ENCODE measurements at regions not wholly inside any gene's neighbourhood (a gene's known extent, or its start where the extent isn't known, plus 50 kb on each side); places are given as distances from the start of the nearest gene placed in this dataset.

- Mint-ChIP-seq H3K9me3 (ENCODE audit: unreplicated experiment) (no peaks in the 10 kb centered on the region), H3K36me3 (ENCODE audit: insufficient read depth, unreplicated experiment) (no peaks in the 10 kb centered on the region), H3K27ac (ENCODE audit: unreplicated experiment) (no peak overlapping the region), H3K27me3 (ENCODE audit: insufficient read depth, unreplicated experiment) (no peaks in the 10 kb centered on the region), H3K4me3 (ENCODE audit: unreplicated experiment) (no peak overlapping the region), H3K4me1 (ENCODE audit: low read depth, unreplicated experiment) (no peaks in the 10 kb centered on the region)
- CTCF ChIA-PET, result no interaction called here
- H3K4me1 ChIP-seq, result no peaks in the 10 kb centered on the region; the same call in 1 of the 2 replicates
- no peak for DNase-seq
- no peaks in the 10 kb centered on the region for H3K27me3 ChIP-seq (replicated peaks; ENCODE audit: control insufficient read depth, insufficient read depth, low read length)
- no peaks in the 10 kb centered on the region for H3K9me3 ChIP-seq
- no peaks in the 10 kb centered on the region for H3K36me3 ChIP-seq (ENCODE audit: control insufficient read depth, insufficient read depth, low read length)
- TF ChIP-seq CTCF (IDR thresholded peaks at IDR 0.05; ENCODE audit: insufficient read depth in 1 of 2, low read depth in 1 of 2, low read length in 1 of 2, severe bottlenecking in 1 of 2, unreplicated experiment in 1 of 2), result no peak
- intact Hi-C loops (cut with micrococcal nuclease; ENCODE audit: unreplicated experiment), result no loop called here
- POLR2A ChIA-PET, result no interaction called here
- no peak overlapping the region for H3K4me3 ChIP-seq (ENCODE audit: low read depth, low read length)
- no TSS peak for BruUV-seq (replicated peaks)
Observed at GRCh38 chr16:25416002-25416401, 158.4 kb upstream of the ZKSCAN2 start.

GRCh38 chr16:25413975-25414374 is 156.3 kb upstream of the ZKSCAN2 start:
- intact Hi-C loops (cut with micrococcal nuclease; ENCODE audit: unreplicated experiment), result no loop called here
- H3K36me3 Mint-ChIP-seq (ENCODE audit: insufficient read depth, unreplicated experiment), result no peaks in the 10 kb centered on the region
- no peaks in the 10 kb centered on the region for H3K36me3 ChIP-seq (ENCODE audit: control insufficient read depth, insufficient read depth, low read length)
- no peak overlapping the region for H3K4me3 ChIP-seq (ENCODE audit: low read depth, low read length)
- ChIA-PET CTCF (no interaction called here), POLR2A (no interaction called here)
- H3K4me3 Mint-ChIP-seq (ENCODE audit: unreplicated experiment), result no peak overlapping the region
- BruUV-seq (replicated peaks), result no TSS peak
- H3K4me1 Mint-ChIP-seq (ENCODE audit: low read depth, unreplicated experiment), result no peaks in the 10 kb centered on the region
- TF ChIP-seq CTCF (IDR thresholded peaks at IDR 0.05; ENCODE audit: insufficient read depth in 1 of 2, low read depth in 1 of 2, low read length in 1 of 2, severe bottlenecking in 1 of 2, unreplicated experiment in 1 of 2), result no peak
- no peaks in the 10 kb centered on the region for H3K9me3 ChIP-seq
- H3K27ac Mint-ChIP-seq (ENCODE audit: unreplicated experiment), result no peak overlapping the region
- H3K27me3 ChIP-seq (replicated peaks; ENCODE audit: control insufficient read depth, insufficient read depth, low read length), result no peaks in the 10 kb centered on the region
- no peaks in the 10 kb centered on the region for H3K27me3 Mint-ChIP-seq (ENCODE audit: insufficient read depth, unreplicated experiment)
- no peaks in the 10 kb centered on the region for H3K9me3 Mint-ChIP-seq (ENCODE audit: unreplicated experiment)
- no peaks in the 10 kb centered on the region; the same call in 1 of the 2 replicates for H3K4me1 ChIP-seq
- no peak for DNase-seq

- CTCF ChIA-PET, result no interaction called here
- Mint-ChIP-seq H3K27ac (ENCODE audit: unreplicated experiment) (no peak overlapping the region), H3K4me1 (ENCODE audit: low read depth, unreplicated experiment) (no peaks in the 10 kb centered on the region), H3K9me3 (ENCODE audit: unreplicated experiment) (no peaks in the 10 kb centered on the region), H3K27me3 (ENCODE audit: insufficient read depth, unreplicated experiment) (no peaks in the 10 kb centered on the region), H3K4me3 (ENCODE audit: unreplicated experiment) (no peak overlapping the region), H3K36me3 (ENCODE audit: insufficient read depth, unreplicated experiment) (no peaks in the 10 kb centered on the region)
- DNase-seq, result no peak
- no peaks in the 10 kb centered on the region for H3K27me3 ChIP-seq (replicated peaks; ENCODE audit: control insufficient read depth, insufficient read depth, low read length)
- POLR2A ChIA-PET, result no interaction called here
- no peaks in the 10 kb centered on the region for H3K9me3 ChIP-seq
- BruUV-seq (replicated peaks), result no TSS peak
- intact Hi-C loops (cut with micrococcal nuclease; ENCODE audit: unreplicated experiment), result no loop called here
- no peak for TF ChIP-seq CTCF (IDR thresholded peaks at IDR 0.05; ENCODE audit: insufficient read depth in 1 of 2, low read depth in 1 of 2, low read length in 1 of 2, severe bottlenecking in 1 of 2, unreplicated experiment in 1 of 2)
- H3K4me1 ChIP-seq, result no peaks in the 10 kb centered on the region; the same call in 1 of the 2 replicates
- no peaks in the 10 kb centered on the region for H3K36me3 ChIP-seq (ENCODE audit: control insufficient read depth, insufficient read depth, low read length)
- H3K4me3 ChIP-seq (ENCODE audit: low read depth, low read length), result no peak overlapping the region
Observed at GRCh38 chr16:25413133-25413532, 155.5 kb upstream of the ZKSCAN2 start.

Data from Caco-2 (cell line).